GM12892 (cell line): ENCODE measurements at regions not wholly inside any gene's neighbourhood (a gene's known extent, or its start where the extent isn't known, plus 50 kb on each side); places are given as distances from the start of the nearest gene placed in this dataset.

Experiments
- POLR2A ChIP-seq: IDR thresholded peaks from 2 replicates; pipeline ENCODE4 v1.6.1; 2011; ENCODE audit warnings: low read depth, low read length, control low read depth
- POLR2AphosphoS5 ChIP-seq: IDR thresholded peaks from 2 replicates; pipeline ENCODE4 v1.6.1; 2011; ENCODE audit warnings: low read depth, low read length, control low read depth
- TAF1 ChIP-seq: IDR thresholded peaks from 2 replicates; pipeline ENCODE4 v1.6.1; 2011; ENCODE audit warnings: low read depth, mild to moderate bottlenecking, control low read depth, low read length, borderline replicate concordance

GRCh38 chr11:88406876-88407275, 69.3 kb upstream of the CTSC start:
- TF ChIP-seq POLR2AphosphoS5, result no peak
- no peak for TF ChIP-seq POLR2A
- TF ChIP-seq TAF1, result no peak
